Activated naive CD4-positive, alpha-beta T cell treated with anti-CD3 and anti-CD28 coated beads for 36 hours (primary cell): ENCODE measurements at regions not wholly inside any gene's neighbourhood (a gene's known extent, or its start where the extent isn't known, plus 50 kb on each side); places are given as distances from the start of the nearest gene placed in this dataset.

Source experiments
- CTCF ChIA-PET: fragments of 350-600 bp; sonication (Branson Sonifier 250); formaldehyde crosslinking; loops from one replicate; lab custom pipeline; 2021; ENCODE audit warnings: antibody characterized with exemption; lab: Charles Lee
- DNase-seq: peaks from one replicate; pipeline ENCODE4 v3.0.0-alpha.2; 2020
- H3K27ac Mint-ChIP-seq: one replicate; pipeline ENCODE4 v1.8.0; 2021; ENCODE audit warnings: mild to moderate bottlenecking, mixed read lengths
- H3K27me3 Mint-ChIP-seq: one replicate; pipeline ENCODE4 v1.8.0; 2021; ENCODE audit warnings: low read depth, mixed read lengths
- H3K36me3 Mint-ChIP-seq: one replicate; pipeline ENCODE4 v1.8.0; 2021; ENCODE audit warnings: low read depth, mixed read lengths
- H3K4me1 Mint-ChIP-seq: one replicate; pipeline ENCODE4 v1.8.0; 2021; ENCODE audit warnings: low read depth, mixed read lengths
- H3K4me3 Mint-ChIP-seq: one replicate; pipeline ENCODE4 v1.8.0; 2021; ENCODE audit warnings: mild to moderate bottlenecking, moderate library complexity, mixed read lengths
- H3K9me3 Mint-ChIP-seq: one replicate; pipeline ENCODE4 v1.8.0; 2021; ENCODE audit warnings: mixed read lengths
- intact Hi-C: fragments of 100-400 bp; cut with micrococcal nuclease; formaldehyde crosslinking; loops from one replicate; pipeline ENCODE4 v1.15.1; 2023

DNA sequence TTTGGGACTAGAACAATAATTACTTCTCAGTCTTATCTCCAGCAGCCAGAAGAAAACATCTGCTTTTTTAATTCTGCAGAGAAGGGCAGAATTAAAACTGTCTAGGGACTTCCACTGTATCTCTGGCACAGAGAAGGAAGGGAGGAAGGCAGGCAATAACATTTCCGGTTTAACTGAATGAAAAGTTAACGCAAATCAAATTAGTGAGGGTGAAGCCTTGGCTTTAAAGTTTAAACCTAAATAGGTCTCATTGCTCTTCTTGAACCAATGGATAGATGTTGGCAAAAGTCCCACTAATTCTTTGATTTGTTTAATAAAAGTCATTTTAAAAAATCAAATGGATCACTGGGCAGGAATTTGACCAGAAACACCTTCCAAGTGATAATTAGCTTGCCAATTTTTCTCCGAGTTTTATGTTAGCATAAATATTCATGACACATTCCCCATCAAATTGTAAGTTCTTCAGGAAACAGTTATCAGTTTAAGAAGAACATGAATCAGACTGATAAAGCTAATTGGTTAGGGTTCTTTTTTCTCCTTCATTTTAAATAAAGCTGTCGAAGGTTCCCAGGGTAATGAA is 181.9 kb downstream of the SLC15A5 start:
- DNase-seq: no peak
- Mint-ChIP-seq H3K36me3 (no peaks in the 10 kb centered on the region), H3K4me1 (no peaks in the 10 kb centered on the region), H3K4me3 (no peak overlapping the region), H3K27me3 (no peaks in the 10 kb centered on the region), H3K27ac (no peak overlapping the region), H3K9me3 (no peaks in the 10 kb centered on the region)
- CTCF ChIA-PET: interaction anchor here (0.6 kb wide), 1 partner anchor 18 kb away, joined by 4 read pairs; no protein-coding TSS in a partner anchor
- intact Hi-C loops: no loop called here

DNA sequence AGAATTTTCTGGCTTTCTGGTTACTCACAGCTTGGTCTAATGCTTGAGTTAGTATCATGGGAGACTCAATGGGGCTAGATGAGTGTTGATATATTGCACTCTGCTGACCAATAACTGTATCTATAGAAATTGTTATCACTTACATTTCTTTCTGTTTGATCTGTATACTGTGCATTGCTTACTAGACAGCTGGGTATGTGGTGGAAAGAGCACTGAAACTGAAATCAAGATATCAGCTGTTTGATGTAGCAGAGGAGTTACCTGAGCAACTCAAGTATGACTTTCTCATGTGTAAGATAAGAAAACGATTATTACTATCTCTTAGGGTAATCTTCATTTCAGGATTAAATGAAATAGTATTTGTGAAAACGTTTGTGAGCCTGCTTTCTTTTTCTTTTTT is 183.0 kb downstream of the SLC15A5 start:
- H3K4me1 Mint-ChIP-seq: no peaks in the 10 kb centered on the region
- CTCF ChIA-PET: no interaction called here
- no peaks in the 10 kb centered on the region for H3K36me3 Mint-ChIP-seq
- no peaks in the 10 kb centered on the region for H3K9me3 Mint-ChIP-seq
- H3K27me3 Mint-ChIP-seq: peaks cover 1% of the 10 kb centered on the region
- no peak overlapping the region for H3K4me3 Mint-ChIP-seq
- no peak for DNase-seq
- H3K27ac Mint-ChIP-seq: no peak overlapping the region
- intact Hi-C loops: no loop called here

DNA sequence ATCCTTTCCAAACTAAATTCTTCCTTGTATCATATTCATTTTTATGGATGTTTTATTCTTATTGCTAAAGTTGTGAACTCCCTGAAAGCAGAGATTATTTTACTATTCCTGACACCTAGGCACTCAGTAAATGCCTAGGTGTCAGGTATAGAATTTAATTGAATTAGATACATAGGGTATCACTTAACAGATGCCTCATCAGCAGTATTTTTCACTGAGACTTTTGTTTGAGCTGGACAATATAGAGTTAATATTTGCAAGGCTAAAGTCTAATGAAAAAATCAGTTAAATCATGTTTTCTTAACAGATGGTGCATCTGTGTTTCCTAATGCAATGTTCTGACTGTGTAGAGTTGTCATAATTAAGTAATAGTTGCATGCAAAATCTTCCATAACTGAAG is 182.7 kb downstream of the DERA start:
- Mint-ChIP-seq H3K4me1 (no peaks in the 10 kb centered on the region), H3K4me3 (no peak overlapping the region), H3K9me3 (no peaks in the 10 kb centered on the region), H3K36me3 (no peaks in the 10 kb centered on the region), H3K27ac (no peak overlapping the region), H3K27me3 (peaks cover 1% of the 10 kb centered on the region)
- CTCF ChIA-PET: no interaction called here
- no peak for DNase-seq
- intact Hi-C loops: no loop called here

DNA sequence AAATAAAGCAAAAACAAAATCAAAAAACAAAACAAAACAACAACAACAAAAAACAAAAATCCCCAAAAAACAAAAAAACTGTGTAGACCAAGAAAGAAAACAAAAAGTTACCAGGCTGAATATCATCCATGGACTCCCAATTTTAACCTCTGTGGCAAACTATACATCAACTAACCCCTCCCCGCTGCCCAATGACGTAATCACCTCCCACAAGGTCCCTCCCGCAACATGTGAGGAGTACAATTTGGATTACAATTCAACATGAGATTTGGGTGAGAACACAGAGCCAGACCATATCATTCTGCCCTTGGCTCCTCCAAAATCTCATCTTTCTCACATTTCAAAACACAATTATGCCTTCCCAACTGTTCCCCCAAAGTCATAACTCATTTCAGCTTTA is 179.8 kb downstream of the DERA start:
- H3K4me1 Mint-ChIP-seq: no peaks in the 10 kb centered on the region
- CTCF ChIA-PET: no interaction called here
- no peak overlapping the region for H3K27ac Mint-ChIP-seq
- no peaks in the 10 kb centered on the region for H3K36me3 Mint-ChIP-seq
- H3K27me3 Mint-ChIP-seq: peaks cover 1% of the 10 kb centered on the region
- H3K9me3 Mint-ChIP-seq: no peaks in the 10 kb centered on the region
- H3K4me3 Mint-ChIP-seq: no peak overlapping the region
- intact Hi-C loops: no loop called here
- no peak for DNase-seq

DNA sequence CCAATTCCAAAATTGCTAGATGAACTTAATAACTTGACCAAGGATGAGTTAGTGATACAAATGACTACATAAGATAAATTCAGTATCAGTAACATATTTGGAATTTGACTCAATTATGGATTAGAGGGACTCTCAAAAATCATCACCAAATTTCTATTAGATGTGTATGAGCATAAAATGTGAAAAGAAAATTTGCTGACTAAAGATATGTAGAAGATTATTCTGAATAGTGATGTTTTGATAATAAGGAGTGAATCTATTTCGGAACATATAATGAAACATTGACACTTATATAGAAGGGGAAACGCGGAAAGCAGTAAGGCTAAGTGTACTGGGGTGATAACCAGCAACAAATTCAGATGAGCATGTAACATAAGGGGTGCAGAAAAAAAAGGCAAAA is 177.3 kb downstream of the DERA start:
- Mint-ChIP-seq H3K36me3 (no peaks in the 10 kb centered on the region), H3K4me3 (no peak overlapping the region), H3K27me3 (peaks cover 1% of the 10 kb centered on the region), H3K9me3 (no peaks in the 10 kb centered on the region), H3K27ac (no peak overlapping the region), H3K4me1 (no peaks in the 10 kb centered on the region)
- CTCF ChIA-PET: no interaction called here
- no peak for DNase-seq
- intact Hi-C loops: no loop called here
